Ovary (tissue), 3 donors: ENCODE measurements at regions not wholly inside any gene's neighbourhood (a gene's known extent, or its start where the extent isn't known, plus 50 kb on each side); places are given as distances from the start of the nearest gene placed in this dataset.
"Not testable (repeated sequence)": the region's sequence is repeated elsewhere in the genome, so short reads cannot be mapped to it uniquely, and the experiment has no call there.

Experiments
- CTCF ChIP-seq, 3 donors: fragments of 450-650 bp in 2 of 3; fragments of 200-600 bp in 1 of 3; IDR thresholded peaks; one replicate each; pipeline versions ENCODE4 v1.5.1 to v1.8.0; 2016 to 2022; ENCODE audit warnings: antibody characterized with exemption in 3 of 3, mild to moderate bottlenecking in 1 of 3
- EP300 ChIP-seq: sonication (generic); formaldehyde crosslinking; IDR thresholded peaks from one replicate; pipeline ENCODE4 v1.6.1; 2017; ENCODE audit warnings: antibody characterized with exemption
- donor health status: DM: no; HTN: no; CAD: no.

DNA sequence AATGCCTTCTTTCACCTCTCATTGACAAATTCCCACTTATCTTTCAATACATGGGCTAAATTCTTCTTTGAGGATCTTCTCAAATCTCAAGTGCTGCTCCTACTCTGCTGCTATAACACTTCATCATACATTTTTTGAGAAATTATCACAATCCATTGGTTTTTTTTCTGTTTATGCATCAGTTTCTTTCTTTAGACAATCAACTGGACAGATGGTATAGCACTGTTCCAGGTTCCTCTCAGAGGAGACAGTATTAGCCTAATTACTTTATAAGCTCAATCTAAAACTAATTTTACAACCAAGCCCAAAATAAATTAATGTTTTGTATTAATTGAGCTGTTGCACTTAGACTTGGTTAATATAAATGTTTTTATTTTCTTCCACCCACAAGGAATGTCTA lies 392.5 kb downstream of the CHL1 start:
- not testable (repeated sequence) for TF ChIP-seq CTCF (IDR thresholded peaks at IDR 0.05); EP300
